ENCODE measurements at regions not wholly inside any gene's neighbourhood (a gene's known extent, or its start where the extent isn't known, plus 50 kb on each side); places are given as distances from the start of the nearest gene placed in this dataset.
"Not testable (repeated sequence)": the region's sequence is repeated elsewhere in the genome, so short reads cannot be mapped to it uniquely, and the experiment has no call there.

GRCh38 chr14:106145731-106146130, 619.3 kb downstream of the TMEM121 start:
- not testable (repeated sequence) for TF ChIP-seq CTCF (IDR thresholded peaks at IDR 0.05; ENCODE audit: low read depth, low read length, poor library complexity, severe bottlenecking); EZH2phosphoT487 (IDR thresholded peaks at IDR 0.05; ENCODE audit: borderline replicate concordance, low read length)

Data from DOHH2 (cell line).